CD4-positive, alpha-beta memory T cell (primary cell): ENCODE measurements at regions not wholly inside any gene's neighbourhood (a gene's known extent, or its start where the extent isn't known, plus 50 kb on each side); places are given as distances from the start of the nearest gene placed in this dataset.

ENCODE experiments used
- CTCF ChIA-PET: fragments of 350-600 bp; sonication (Branson Sonifier 250); formaldehyde crosslinking; loops from one replicate; lab custom pipeline; 2021; ENCODE audit warnings: inconsistent platforms; ENCODE audit not compliant: partially characterized antibody; lab: Charles Lee
- POLR2A ChIA-PET: fragments of 350-600 bp; sonication (Branson Sonifier 250); formaldehyde crosslinking; loops from one replicate; lab custom pipeline; 2021; ENCODE audit not compliant: partially characterized antibody; lab: Charles Lee
- DNase-seq, 5 donors: peaks; one replicate each; pipeline versions ENCODE4 v3.0.0 to v3.0.0-alpha.2; 2020 to 2022; ENCODE audit warnings: mixed read lengths in 1 of 5
- H3K27ac ChIP-seq: one replicate; pipeline ENCODE4 v1.7.0; 2013; ENCODE audit warnings: low read depth, low read length
- H3K27me3 ChIP-seq: 2 replicates; pipeline ENCODE4 v1.7.0; 2013; ENCODE audit warnings: mild to moderate bottlenecking, low read length, moderate library complexity; ENCODE audit not compliant: insufficient read depth
- H3K36me3 ChIP-seq: 2 replicates; pipeline ENCODE4 v1.7.0; 2013; ENCODE audit warnings: mild to moderate bottlenecking, low read length, moderate library complexity; ENCODE audit not compliant: insufficient read depth
- H3K4me1 ChIP-seq: 2 replicates; pipeline ENCODE4 v1.7.0; 2013; ENCODE audit warnings: mild to moderate bottlenecking, low read length, moderate library complexity; ENCODE audit not compliant: insufficient read depth
- H3K4me3 ChIP-seq, 2 donors: one replicate each; pipeline ENCODE4 v1.7.0; 2013; ENCODE audit warnings: low read length in 2 of 2, mild to moderate bottlenecking in 1 of 2
- H3K9me3 ChIP-seq, 2 donors: one replicate each; pipeline ENCODE4 v1.7.0; 2013; ENCODE audit warnings: low read length in 2 of 2, control low read depth in 1 of 2; ENCODE audit not compliant: control insufficient read depth in 1 of 2
- H3K27ac Mint-ChIP-seq, 7 donors: one replicate each; pipeline ENCODE4 v1.8.0; 2020 to 2021; ENCODE audit warnings: mixed read lengths in 7 of 7, mild to moderate bottlenecking in 6 of 7, inconsistent platforms in 3 of 7, moderate library complexity in 3 of 7
- H3K27me3 Mint-ChIP-seq, 2 donors: one replicate each; pipeline ENCODE4 v1.8.0; 2020 to 2021; ENCODE audit warnings: mixed read lengths in 2 of 2
- H3K36me3 Mint-ChIP-seq, 2 donors: one replicate each; pipeline ENCODE4 v1.8.0; 2020 to 2021; ENCODE audit warnings: mixed read lengths in 2 of 2, inconsistent platforms in 1 of 2, mild to moderate bottlenecking in 1 of 2
- H3K4me1 Mint-ChIP-seq, 4 donors: one replicate each; pipeline ENCODE4 v1.8.0; 2020 to 2021; ENCODE audit warnings: mixed read lengths in 4 of 4, mild to moderate bottlenecking in 1 of 4
- H3K4me3 Mint-ChIP-seq, 8 donors: one replicate each; pipeline ENCODE4 v1.8.0; 2020 to 2021; ENCODE audit warnings: mixed read lengths in 8 of 8, mild to moderate bottlenecking in 7 of 8, moderate library complexity in 6 of 8, inconsistent platforms in 3 of 8
- H3K9me3 Mint-ChIP-seq, 8 donors: one replicate each; pipeline ENCODE4 v1.8.0; 2020 to 2021; ENCODE audit warnings: mixed read lengths in 8 of 8, mild to moderate bottlenecking in 5 of 8, inconsistent platforms in 3 of 8, moderate library complexity in 1 of 8
- intact Hi-C: fragments of 100-400 bp; cut with micrococcal nuclease; formaldehyde crosslinking; loops from one replicate; pipeline ENCODE4 v1.15.1; 2023

DNA sequence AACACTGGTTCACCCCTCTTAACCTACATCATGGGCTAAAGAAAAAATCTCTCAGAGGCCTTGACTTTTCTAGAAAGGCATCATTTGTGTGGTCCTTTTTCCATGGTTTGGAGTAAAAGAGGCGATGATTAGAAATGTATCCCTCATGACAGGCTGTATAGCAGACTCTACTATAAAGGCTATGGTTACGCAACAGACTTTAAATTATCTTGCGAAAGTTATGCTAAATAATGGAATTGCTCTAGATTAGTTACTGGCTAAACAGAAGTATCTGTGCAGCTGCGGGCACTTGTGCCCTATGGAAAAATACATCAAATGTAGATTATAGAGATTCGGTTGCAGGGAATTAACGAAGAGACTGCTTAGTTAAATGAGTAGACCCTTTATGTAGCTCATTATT lies 101.6 kb downstream of the TMEM47 start:
- no peaks in the 10 kb centered on the region for H3K4me1 ChIP-seq
- Mint-ChIP-seq H3K27ac (no peak overlapping the region), H3K4me3 (no peak overlapping the region), H3K9me3 (peaks cover 0 to 9% (median 3%) of the 10 kb centered on the region in 8 donors), H3K27me3 (no peaks in the 10 kb centered on the region), H3K36me3 (no peaks in the 10 kb centered on the region), H3K4me1 (no peaks in the 10 kb centered on the region)
- ChIA-PET POLR2A (no interaction called here), CTCF (no interaction called here)
- no peak for DNase-seq
- no peaks in the 10 kb centered on the region for H3K27me3 ChIP-seq
- intact Hi-C loops, result no loop called here
- no peak overlapping the region for H3K4me3 ChIP-seq
- H3K9me3 ChIP-seq, result no peaks in the 10 kb centered on the region
- H3K36me3 ChIP-seq, result no peaks in the 10 kb centered on the region
- H3K27ac ChIP-seq, result no peak overlapping the region

GRCh38 chrX:34546366-34546765 lies 110.7 kb downstream of the TMEM47 start:
- CTCF ChIA-PET, result no interaction called here
- no peak overlapping the region for H3K4me3 ChIP-seq
- H3K36me3 ChIP-seq, result no peaks in the 10 kb centered on the region
- H3K27ac ChIP-seq, result no peak overlapping the region
- intact Hi-C loops, result no loop called here
- H3K4me1 ChIP-seq, result no peaks in the 10 kb centered on the region
- Mint-ChIP-seq H3K27me3 (no peaks in the 10 kb centered on the region), H3K4me1 (no peaks in the 10 kb centered on the region), H3K9me3 (peaks cover 0 to 5% (median under 1%) of the 10 kb centered on the region in 8 donors), H3K27ac (no peak overlapping the region), H3K4me3 (no peak overlapping the region), H3K36me3 (no peaks in the 10 kb centered on the region)
- H3K27me3 ChIP-seq, result no peaks in the 10 kb centered on the region
- H3K9me3 ChIP-seq, result no peaks in the 10 kb centered on the region
- no peak for DNase-seq
- POLR2A ChIA-PET, result no interaction called here

GRCh38 chrX:34528081-34528480 lies 129.0 kb downstream of the TMEM47 start:
- Histone ChIP-seq H3K27ac (no peak overlapping the region), H3K27me3 (no peaks in the 10 kb centered on the region), H3K4me3 (no peak overlapping the region), H3K9me3 (no peaks in the 10 kb centered on the region), H3K36me3 (no peaks in the 10 kb centered on the region), H3K4me1 (no peaks in the 10 kb centered on the region)
- ChIA-PET CTCF (no interaction called here), POLR2A (no interaction called here)
- H3K4me3 Mint-ChIP-seq, result no peak overlapping the region
- intact Hi-C loops, result no loop called here
- DNase-seq, result no peak
- H3K36me3 Mint-ChIP-seq, result no peaks in the 10 kb centered on the region
- no peaks in the 10 kb centered on the region for H3K4me1 Mint-ChIP-seq
- H3K27me3 Mint-ChIP-seq, result no peaks in the 10 kb centered on the region
- H3K27ac Mint-ChIP-seq, result no peak overlapping the region
- peaks cover 0 to 2% (median 0%) of the 10 kb centered on the region in 8 donors for H3K9me3 Mint-ChIP-seq

GRCh38 chrX:34521563-34521962 lies 135.5 kb downstream of the TMEM47 start:
- ChIA-PET POLR2A (no interaction called here), CTCF (no interaction called here)
- Mint-ChIP-seq H3K9me3 (peaks cover 0 to 9% (median 0%) of the 10 kb centered on the region in 8 donors), H3K27me3 (no peaks in the 10 kb centered on the region), H3K4me1 (no peaks in the 10 kb centered on the region), H3K27ac (no peak overlapping the region), H3K4me3 (no peak overlapping the region), H3K36me3 (no peaks in the 10 kb centered on the region)
- Histone ChIP-seq H3K27ac (no peak overlapping the region), H3K27me3 (no peaks in the 10 kb centered on the region), H3K36me3 (no peaks in the 10 kb centered on the region), H3K4me1 (no peaks in the 10 kb centered on the region), H3K4me3 (no peak overlapping the region), H3K9me3 (no peaks in the 10 kb centered on the region)
- intact Hi-C loops, result no loop called here
- no peak for DNase-seq

DNA sequence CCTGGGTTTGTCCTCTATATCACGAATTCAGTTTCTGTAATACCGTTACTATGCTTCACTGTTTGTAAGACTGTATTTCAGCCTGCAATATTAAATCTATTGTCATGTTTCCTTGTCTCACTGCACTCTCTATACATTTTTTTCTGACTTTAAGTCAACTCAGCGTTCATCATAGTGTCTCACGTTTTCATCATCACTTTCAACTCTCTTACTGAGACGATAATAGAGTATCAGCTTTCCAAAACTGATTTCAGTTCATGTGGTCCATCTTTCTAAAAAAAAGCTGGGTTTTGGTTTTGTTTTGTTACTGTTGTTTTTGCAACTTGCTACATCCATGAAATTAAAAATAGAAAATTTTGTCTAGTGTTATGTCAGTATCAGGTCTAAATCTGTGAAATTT lies 147.7 kb downstream of the TMEM47 start:
- ChIA-PET CTCF (no interaction called here), POLR2A (no interaction called here)
- no peaks in the 10 kb centered on the region for H3K9me3 ChIP-seq
- Mint-ChIP-seq H3K36me3 (no peaks in the 10 kb centered on the region), H3K27ac (no peak overlapping the region), H3K4me3 (no peak overlapping the region), H3K27me3 (no peaks in the 10 kb centered on the region), H3K4me1 (peaks cover 0 to 1% (median 0%) of the 10 kb centered on the region in 4 donors), H3K9me3 (peaks cover 0 to 13% (median 2%) of the 10 kb centered on the region in 8 donors)
- DNase-seq, result no peak
- intact Hi-C loops, result no loop called here
- H3K27me3 ChIP-seq, result no peaks in the 10 kb centered on the region
- H3K27ac ChIP-seq, result no peak overlapping the region
- no peaks in the 10 kb centered on the region for H3K36me3 ChIP-seq
- no peak overlapping the region for H3K4me3 ChIP-seq
- H3K4me1 ChIP-seq, result no peaks in the 10 kb centered on the region

GRCh38 chrX:34503119-34503518 lies 154.0 kb downstream of the TMEM47 start:
- POLR2A ChIA-PET, result no interaction called here
- H3K36me3 ChIP-seq, result no peaks in the 10 kb centered on the region
- no peak for DNase-seq
- H3K9me3 Mint-ChIP-seq, result peaks cover 0 to 15% (median 5%) of the 10 kb centered on the region in 8 donors
- H3K27me3 ChIP-seq, result no peaks in the 10 kb centered on the region
- intact Hi-C loops, result no loop called here
- H3K4me1 Mint-ChIP-seq, result no peaks in the 10 kb centered on the region
- no peak overlapping the region for H3K27ac Mint-ChIP-seq
- CTCF ChIA-PET, result no interaction called here
- no peak overlapping the region for H3K4me3 Mint-ChIP-seq
- no peaks in the 10 kb centered on the region for H3K9me3 ChIP-seq
- no peak overlapping the region for H3K4me3 ChIP-seq
- no peaks in the 10 kb centered on the region for H3K27me3 Mint-ChIP-seq
- no peak overlapping the region for H3K27ac ChIP-seq
- H3K4me1 ChIP-seq, result no peaks in the 10 kb centered on the region
- H3K36me3 Mint-ChIP-seq, result no peaks in the 10 kb centered on the region

DNA sequence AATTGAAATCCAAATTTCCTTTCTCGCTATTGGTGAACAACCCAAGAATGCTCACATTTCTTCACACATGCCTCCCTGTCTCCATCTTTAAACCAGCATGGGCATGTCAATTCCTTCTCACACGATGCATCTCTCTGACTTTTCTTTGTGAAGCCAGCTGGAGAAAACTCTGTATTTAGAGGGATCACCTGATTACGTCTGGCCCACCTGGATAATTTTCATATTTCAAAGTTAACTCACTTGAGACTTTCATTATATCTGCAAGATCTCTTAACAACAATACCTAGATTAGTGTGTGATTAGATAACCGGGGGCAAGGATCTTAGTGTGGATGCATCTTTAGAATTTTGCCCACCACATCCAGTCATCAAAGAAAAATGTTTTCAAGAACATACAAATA lies 164.0 kb downstream of the TMEM47 start:
- CTCF ChIA-PET, result no interaction called here

GRCh38 chrX:34491126-34491525 lies 166.0 kb downstream of the TMEM47 start:
- Histone ChIP-seq H3K9me3 (no peaks in the 10 kb centered on the region), H3K27ac (no peak overlapping the region), H3K4me3 (no peak overlapping the region), H3K36me3 (no peaks in the 10 kb centered on the region), H3K4me1 (no peaks in the 10 kb centered on the region), H3K27me3 (no peaks in the 10 kb centered on the region)
- ChIA-PET CTCF (no interaction called here), POLR2A (no interaction called here)
- DNase-seq, result no peak
- Mint-ChIP-seq H3K4me3 (no peak overlapping the region), H3K27ac (no peak overlapping the region), H3K4me1 (no peaks in the 10 kb centered on the region), H3K27me3 (no peaks in the 10 kb centered on the region), H3K9me3 (peaks cover 0 to 1% (median 0%) of the 10 kb centered on the region in 8 donors), H3K36me3 (no peaks in the 10 kb centered on the region)
- intact Hi-C loops, result no loop called here

More for the DNA sequence above, 164.0 kb downstream of the TMEM47 start:
- no peak overlapping the region for H3K4me3 ChIP-seq
- intact Hi-C loops, result no loop called here
- H3K4me1 ChIP-seq, result no peaks in the 10 kb centered on the region
- H3K27ac ChIP-seq, result no peak overlapping the region
- H3K27me3 ChIP-seq, result no peaks in the 10 kb centered on the region
- Mint-ChIP-seq H3K27me3 (no peaks in the 10 kb centered on the region), H3K4me3 (no peak overlapping the region), H3K9me3 (peaks cover 0 to 1% (median 0%) of the 10 kb centered on the region in 8 donors), H3K36me3 (no peaks in the 10 kb centered on the region), H3K4me1 (no peaks in the 10 kb centered on the region), H3K27ac (no peak overlapping the region)
- H3K36me3 ChIP-seq, result no peaks in the 10 kb centered on the region
- no peaks in the 10 kb centered on the region for H3K9me3 ChIP-seq
- POLR2A ChIA-PET, result no interaction called here
- DNase-seq, result no peak
